Right kidney (tissue), 1 donor: ENCODE measurements at regions not wholly inside any gene's neighbourhood (a gene's known extent, or its start where the extent isn't known, plus 50 kb on each side); places are given as distances from the start of the nearest gene placed in this dataset.

Experiments used
- DNase-seq: peaks from one replicate; pipeline ENCODE4 v3.0.0-alpha.2; 2016

- no peak for DNase-seq
Measured at GRCh38 chr9:135254176-135255032, 166.9 kb downstream of the OLFM1 start.

- DNase-seq = no peak
Measured at GRCh38 chr9:135255033-135255840, 167.8 kb downstream of the OLFM1 start.

- DNase-seq = no peak
Measured at GRCh38 chr9:135255841-135256580, 168.5 kb downstream of the OLFM1 start.

GRCh38 chr9:135256581-135257354 is 169.3 kb downstream of the OLFM1 start:
- no peak for DNase-seq

GRCh38 chr9:135258461-135258860 is 171.0 kb downstream of the OLFM1 start:
- DNase-seq = no peak

GRCh38 chr9:135259273-135259672 is 171.8 kb downstream of the OLFM1 start:
- DNase-seq = no peak

- DNase-seq = no peak
Measured at GRCh38 chr9:135260221-135261180, 173.0 kb downstream of the OLFM1 start.

GRCh38 chr9:135262248-135262647 is 174.8 kb downstream of the OLFM1 start:
- no peak for DNase-seq

- no peak for DNase-seq
Measured at GRCh38 chr9:135263511-135263910, 176.0 kb downstream of the OLFM1 start.

- DNase-seq = no peak
Measured at GRCh38 chr9:135265931-135266330, 178.5 kb downstream of the OLFM1 start.

- DNase-seq = no peak
Measured at GRCh38 chr9:135267191-135267809, 179.8 kb downstream of the OLFM1 start.

GRCh38 chr9:135268031-135268430 is 180.6 kb downstream of the OLFM1 start:
- no peak for DNase-seq

- no peak for DNase-seq
Measured at GRCh38 chr9:135268981-135269380, 181.5 kb downstream of the OLFM1 start.

- DNase-seq = no peak
Measured at GRCh38 chr9:135269912-135270830, 182.7 kb downstream of the OLFM1 start.

GRCh38 chr9:135271425-135271824 is 184.0 kb downstream of the OLFM1 start:
- no peak for DNase-seq

- no peak for DNase-seq
Measured at GRCh38 chr9:135272608-135273007, 185.1 kb downstream of the OLFM1 start.

- no peak for DNase-seq
Measured at GRCh38 chr9:135273008-135273407, 185.5 kb downstream of the OLFM1 start.

- no peak for DNase-seq
Measured at GRCh38 chr9:135275163-135275562, 187.7 kb downstream of the OLFM1 start.
